GM23338 (cell line): ENCODE measurements at regions not wholly inside any gene's neighbourhood (a gene's known extent, or its start where the extent isn't known, plus 50 kb on each side); places are given as distances from the start of the nearest gene placed in this dataset.

Source experiments
- ATAC-seq: fragments of 200-7000 bp; cut with Tn5 transposase; 3 replicates; pipeline ENCODE4 v1.9.1; 2020
- DNase-seq: peaks from one replicate; pipeline ENCODE4 v3.0.0-alpha.2; 2015; ENCODE audit warnings: low spot score
- H2AFZ ChIP-seq: fragments of 200-600 bp; sonication (generic); 2 replicates; pipeline ENCODE4 v1.8.0; 2016; ENCODE audit warnings: antibody characterized with exemption, mild to moderate bottlenecking, moderate library complexity
- H3F3A ChIP-seq: fragments of 200-600 bp; sonication (generic); replicated peaks from 2 replicates; pipeline ENCODE4 v1.8.0; 2017; ENCODE audit warnings: antibody characterized with exemption, mixed run types, low read depth
- H3K27ac ChIP-seq: fragments of 200-600 bp; sonication (generic); 2 replicates; pipeline ENCODE4 v1.6.1; 2016; ENCODE audit warnings: low read depth
- H3K27me3 ChIP-seq: fragments of 200-600 bp; sonication (generic); 2 replicates; pipeline ENCODE4 v1.8.0; 2016; ENCODE audit warnings: mild to moderate bottlenecking, mixed run types, moderate library complexity; ENCODE audit not compliant: insufficient read depth
- H3K36me3 ChIP-seq: fragments of 200-600 bp; sonication (generic); 2 replicates; pipeline ENCODE4 v1.8.0; 2016; ENCODE audit warnings: mild to moderate bottlenecking; ENCODE audit not compliant: insufficient read depth
- H3K4me1 ChIP-seq: fragments of 200-600 bp; sonication (generic); 2 replicates; pipeline ENCODE4 v1.8.0; 2016; ENCODE audit warnings: mild to moderate bottlenecking, moderate library complexity; ENCODE audit not compliant: insufficient read depth
- H3K4me2 ChIP-seq: fragments of 200-600 bp; sonication (generic); 2 replicates; pipeline ENCODE4 v1.7.1; 2017; ENCODE audit warnings: mixed run types
- H3K4me3 ChIP-seq: fragments of 200-600 bp; sonication (generic); 2 replicates; pipeline ENCODE4 v1.6.1; 2016; ENCODE audit warnings: mixed run types
- H3K79me2 ChIP-seq: fragments of 200-600 bp; sonication (generic); replicated peaks from 2 replicates; pipeline ENCODE4 v1.8.0; 2017; ENCODE audit warnings: mild to moderate bottlenecking; ENCODE audit not compliant: insufficient read depth
- H3K9me2 ChIP-seq: fragments of 200-600 bp; sonication (generic); 2 replicates; pipeline ENCODE4 v1.8.0; 2017; ENCODE audit not compliant: insufficient read depth
- H4K20me1 ChIP-seq: fragments of 200-600 bp; sonication (generic); replicated peaks from 2 replicates; pipeline ENCODE4 v1.8.0; 2017; ENCODE audit warnings: mild to moderate bottlenecking; ENCODE audit not compliant: insufficient read depth
- H3K27ac Mint-ChIP-seq: 2 replicates; pipeline ENCODE4 v1.8.0; 2020; ENCODE audit warnings: inconsistent platforms, mild to moderate bottlenecking, moderate library complexity, mixed read lengths
- H3K27me3 Mint-ChIP-seq: 3 replicates; pipeline ENCODE4 v1.8.0; 2022; ENCODE audit warnings: low read depth, mild to moderate bottlenecking, moderate library complexity, mixed read lengths, inconsistent platforms; ENCODE audit not compliant: insufficient read depth, poor library complexity
- H3K36me3 Mint-ChIP-seq: 3 replicates; pipeline ENCODE4 v1.8.0; 2021; ENCODE audit warnings: low read depth, mild to moderate bottlenecking, inconsistent platforms, moderate library complexity, mixed read lengths
- H3K4me1 Mint-ChIP-seq: 3 replicates; pipeline ENCODE4 v1.8.0; 2020; ENCODE audit warnings: mild to moderate bottlenecking, inconsistent platforms, mixed read lengths
- H3K4me3 Mint-ChIP-seq: 3 replicates; pipeline ENCODE4 v1.8.0; 2021; ENCODE audit warnings: moderate library complexity, mild to moderate bottlenecking, inconsistent platforms, mixed read lengths
- H3K9me3 Mint-ChIP-seq: 3 replicates; pipeline ENCODE4 v1.8.0; 2020; ENCODE audit warnings: moderate library complexity, mild to moderate bottlenecking, inconsistent platforms, mixed read lengths
- CREB1 ChIP-seq: fragments of 250-450 bp; sonication (Bioruptor Pico); IDR thresholded peaks from 2 replicates; pipeline ENCODE4 v1.5.0; 2020; ENCODE audit warnings: low read depth, mild to moderate bottlenecking, moderate library complexity
- CTCF ChIP-seq, 2 experiments: fragments of 200-600 bp in 1 of 2; sonication (generic) in 1 of 2; conservative IDR thresholded peaks; 2 replicates each; pipeline versions ENCODE4 v1.5.1 to v1.6.1; 2016 to 2017; ENCODE audit warnings: antibody characterized with exemption in 2 of 2, low read depth in 2 of 2, mild to moderate bottlenecking in 2 of 2, moderate library complexity in 1 of 2
- ETS1 ChIP-seq: IDR thresholded peaks from 2 replicates; pipeline ENCODE4 v1.6.1; 2016; ENCODE audit warnings: antibody characterized with exemption
- EZH2 ChIP-seq: fragments of 200-600 bp; sonication (generic); IDR thresholded peaks from one replicate; pipeline ENCODE4 v1.8.0; 2017; ENCODE audit warnings: antibody characterized with exemption, mild to moderate bottlenecking, low read depth; ENCODE audit not compliant: unreplicated experiment
- JUNB ChIP-seq: IDR thresholded peaks from one replicate; pipeline ENCODE4 v1.6.1; 2016; ENCODE audit warnings: antibody characterized with exemption; ENCODE audit not compliant: unreplicated experiment
- POLR2AphosphoS5 ChIP-seq: IDR thresholded peaks from 2 replicates; pipeline ENCODE4 v1.6.1; 2016; ENCODE audit warnings: antibody characterized with exemption, low read depth
- STAT1 ChIP-seq: IDR thresholded peaks from one replicate; pipeline ENCODE4 v1.6.1; 2016; ENCODE audit warnings: antibody characterized with exemption; ENCODE audit not compliant: unreplicated experiment
- ZNF462 ChIP-seq: fragments of 250-450 bp; sonication (Bioruptor Pico); IDR thresholded peaks from 2 replicates; pipeline ENCODE4 v1.5.0; 2020; ENCODE audit warnings: mild to moderate bottlenecking, moderate library complexity

GRCh38 chr12:98198261-98198982 is 317.0 kb upstream of the TMPO start:
- Mint-ChIP-seq H3K36me3 (no peaks in the 10 kb centered on the region), H3K27ac (no peak overlapping the region), H3K27me3 (peaks cover 2% of the 10 kb centered on the region), H3K4me3 (no peak overlapping the region), H3K9me3 (peaks cover 5% of the 10 kb centered on the region; the same call in 2 of the 3 replicates), H3K4me1 (peaks cover 12% of the 10 kb centered on the region)
- peak; percentile 30 for DNase-seq
- H3K9me2 ChIP-seq = 0 out of 2 replicates have a peak, but pooled peaks cover under 1% of the 10 kb centered on the region
- no peaks in the 10 kb centered on the region for H3F3A ChIP-seq
- H3K27ac ChIP-seq = no peak overlapping the region
- no peaks in the 10 kb centered on the region for H4K20me1 ChIP-seq
- TF ChIP-seq CTCF (conservative IDR thresholded peaks at IDR 0.05; ENCODE audit: low read depth in 2 of 2) = peak; percentile 30 to 37; a peak in 2 of 4 replicates
- no peak for TF ChIP-seq JUNB
- H3K4me3 ChIP-seq = no peak overlapping the region
- no peak overlapping the region for H3K4me2 ChIP-seq
- peaks cover 9% of the 10 kb centered on the region for H3K4me1 ChIP-seq
- H2AFZ ChIP-seq = no peak overlapping the region
- no peaks in the 10 kb centered on the region for H3K36me3 ChIP-seq
- peak; percentile 63; the same call in 2 of the 3 replicates for ATAC-seq
- H3K27me3 ChIP-seq = no peaks in the 10 kb centered on the region
- no peaks in the 10 kb centered on the region for H3K79me2 ChIP-seq

GRCh38 chr12:98208816-98209215 is 306.6 kb upstream of the TMPO start:
- Mint-ChIP-seq H3K27me3 (no peaks in the 10 kb centered on the region), H3K4me3 (no peak overlapping the region), H3K27ac (no peak overlapping the region), H3K4me1 (peaks cover 14% of the 10 kb centered on the region), H3K9me3 (peaks cover 6% of the 10 kb centered on the region; the same call in 2 of the 3 replicates), H3K36me3 (no peaks in the 10 kb centered on the region)
- ATAC-seq (no peak), DNase-seq (no peak)
- H3K4me2 ChIP-seq = no peak overlapping the region
- peak overlapping the region; percentile 52; the same call in 1 of the 2 replicates for H2AFZ ChIP-seq
- H3K27ac ChIP-seq = no peak overlapping the region
- TF ChIP-seq CTCF (conservative IDR thresholded peaks at IDR 0.05; ENCODE audit: low read depth in 2 of 2) (no peak), CREB1 (CRISPR knock-in tag) (no peak), EZH2 (no peak), STAT1 (no peak), ETS1 (no peak), POLR2AphosphoS5 (no peak), ZNF462 (CRISPR knock-in tag) (no peak), JUNB (no peak)
- H3K36me3 ChIP-seq = no peaks in the 10 kb centered on the region
- no peaks in the 10 kb centered on the region for H3K27me3 ChIP-seq
- no peaks in the 10 kb centered on the region; the same call in 1 of the 2 replicates for H3K9me2 ChIP-seq
- no peaks in the 10 kb centered on the region for H3F3A ChIP-seq
- H3K4me1 ChIP-seq = peaks cover 6% of the 10 kb centered on the region; the same call in 1 of the 2 replicates
- no peak overlapping the region for H3K4me3 ChIP-seq
- no peaks in the 10 kb centered on the region for H4K20me1 ChIP-seq
- no peaks in the 10 kb centered on the region for H3K79me2 ChIP-seq
